Caki2 (cell line): ENCODE measurements at regions not wholly inside any gene's neighbourhood (a gene's known extent, or its start where the extent isn't known, plus 50 kb on each side); places are given as distances from the start of the nearest gene placed in this dataset.
"Not testable (repeated sequence)": the region's sequence is repeated elsewhere in the genome, so short reads cannot be mapped to it uniquely, and the experiment has no call there.

Source experiments
- DNase-seq: peaks from one replicate; pipeline ENCODE4 v3.0.0-alpha.2; 2015; ENCODE audit warnings: low read depth
- in situ Hi-C: cut with HindIII; loops from 2 replicates; pipeline ENCODE4 v1.10.0; 2016; ENCODE audit warnings: low sequenced_read_pairs, low pct_unique_long_range_greater_than_20kb, mixed read lengths

DNA sequence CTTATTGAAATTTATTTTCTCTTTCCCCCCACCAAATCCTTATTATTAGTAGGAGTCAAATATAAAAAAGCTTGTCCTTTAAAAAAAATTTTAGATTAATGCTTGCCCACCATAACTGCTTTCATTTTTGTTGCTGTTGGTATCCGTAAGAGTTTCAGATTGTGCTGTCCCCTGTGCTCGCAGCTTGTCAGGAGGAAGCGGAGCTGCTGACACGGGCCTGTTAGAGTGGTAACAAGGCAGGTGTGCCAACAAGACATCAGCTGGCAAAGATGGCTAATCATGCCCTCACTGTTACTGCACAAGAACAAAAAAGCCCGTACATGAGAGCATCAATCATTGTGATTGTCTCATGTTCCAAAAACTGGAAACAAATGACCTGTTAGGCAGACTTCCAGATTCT is 148.4 kb downstream of the ALG10B start:
- in situ Hi-C loops = no loop called here
- no peak for DNase-seq

- no peak for DNase-seq
- in situ Hi-C loops = no loop called here
Observed at GRCh38 chr12:38469715-38470114, 153.1 kb downstream of the ALG10B start.

DNA sequence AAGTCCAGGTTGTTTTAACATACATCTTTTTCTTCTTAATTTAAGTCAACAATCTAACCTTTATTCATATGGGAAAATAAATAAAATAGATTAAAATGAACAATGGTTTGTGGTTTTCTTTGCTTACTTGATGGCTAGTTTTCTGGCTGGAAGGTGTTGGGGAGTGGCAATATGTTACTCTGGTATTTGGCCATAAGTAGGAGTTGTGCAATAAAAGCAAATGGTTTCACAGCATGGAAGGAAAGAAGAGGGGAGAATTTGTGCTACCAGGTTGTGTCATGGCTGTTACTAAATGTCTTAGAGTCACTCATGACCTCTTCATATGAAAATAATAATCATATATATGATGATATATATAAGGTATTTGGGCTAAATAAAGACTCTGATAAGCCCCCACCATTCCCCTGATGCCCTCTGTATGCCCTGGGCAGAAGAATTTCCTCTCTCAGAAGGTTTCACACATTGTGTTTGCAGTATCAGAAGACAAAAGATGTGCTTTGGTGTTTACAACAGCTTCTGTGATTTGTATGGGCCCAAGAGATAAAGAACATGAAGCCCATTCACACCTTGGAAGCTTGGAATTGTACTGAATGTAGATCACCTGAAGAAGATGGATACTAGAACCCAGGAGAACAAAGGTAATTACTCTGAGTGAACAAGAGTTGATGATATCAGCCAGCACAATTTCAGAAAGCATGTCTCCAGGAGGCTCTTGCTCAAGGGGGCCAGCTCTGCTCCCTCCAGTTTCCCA is 160.9 kb downstream of the ALG10B start:
- DNase-seq = no peak
- in situ Hi-C loops = no loop called here

- DNase-seq = no peak
- in situ Hi-C loops = no loop called here
Observed at GRCh38 chr12:38480594-38480993, 164.0 kb downstream of the ALG10B start.

DNA sequence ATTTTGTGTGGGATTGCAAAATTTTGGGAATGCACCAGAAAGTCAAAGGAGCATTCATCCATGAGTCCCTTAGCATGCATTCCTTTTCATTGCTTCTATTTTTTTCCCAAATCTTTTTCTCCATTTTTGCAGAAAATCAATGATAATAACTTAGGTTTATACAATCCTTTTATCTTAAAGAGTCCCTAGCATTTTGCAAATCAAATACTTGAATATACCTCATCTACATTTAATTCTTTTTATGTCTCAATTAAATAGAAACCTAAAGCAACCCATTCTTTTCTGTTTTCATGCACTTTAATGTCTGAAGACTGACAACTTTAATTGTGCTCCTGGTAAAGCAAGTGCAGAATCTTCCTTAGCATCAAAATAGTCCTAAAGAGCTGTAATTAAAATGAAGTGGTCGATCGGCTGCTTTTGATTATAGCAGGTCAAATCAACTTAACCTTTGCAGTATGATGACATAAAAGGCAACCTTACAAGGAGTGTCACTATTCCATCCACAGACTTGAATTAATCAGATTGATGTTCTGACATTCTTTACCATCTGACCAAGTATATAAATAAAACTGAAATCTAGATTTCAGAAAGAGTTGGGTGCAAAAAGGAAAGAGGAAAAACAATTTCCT is 168.4 kb downstream of the ALG10B start:
- DNase-seq = no peak
- in situ Hi-C loops = no loop called here

DNA sequence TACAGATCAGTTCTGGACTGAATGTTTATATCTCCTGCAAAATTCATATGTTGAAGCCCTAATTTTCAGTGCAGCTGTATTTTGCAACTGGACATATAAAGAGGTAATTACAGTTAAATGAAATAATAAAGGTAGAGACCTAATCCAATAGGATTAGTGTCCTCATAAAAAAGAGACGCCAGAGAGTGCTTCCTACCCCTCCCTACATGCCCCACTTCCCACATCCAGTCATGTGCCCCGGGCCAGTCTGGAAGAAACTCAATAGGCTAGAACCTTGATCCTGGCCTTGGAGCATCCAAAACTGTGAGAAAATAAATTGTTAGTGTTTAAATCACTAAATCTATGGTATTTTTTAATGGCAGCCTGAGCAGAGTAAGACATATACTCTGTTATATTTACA is 172.3 kb downstream of the ALG10B start:
- in situ Hi-C loops = no loop called here

DNA sequence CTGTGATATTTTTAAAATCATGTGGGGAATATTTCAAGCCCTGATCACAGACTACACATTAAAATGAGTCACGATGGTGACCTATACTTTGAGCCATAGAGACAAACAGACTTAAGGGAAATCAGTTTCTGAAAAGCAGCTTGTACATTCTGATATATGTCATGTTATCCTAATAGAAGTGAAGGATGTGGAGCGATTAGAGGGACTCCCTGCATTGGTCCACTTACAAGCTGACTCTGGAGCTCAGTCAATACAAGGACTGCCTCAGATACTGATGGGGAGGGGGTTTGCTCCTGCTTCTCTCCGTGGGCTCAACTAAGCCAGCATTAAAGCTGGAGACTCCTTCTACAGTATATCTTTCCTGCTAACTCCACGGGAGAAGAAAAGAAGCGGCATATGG is 173.5 kb downstream of the ALG10B start:
- no peak for DNase-seq
- in situ Hi-C loops = no loop called here

More for the DNA sequence above, 172.3 kb downstream of the ALG10B start:
- no peak for DNase-seq

GRCh38 chr12:38490941-38491340 is 174.4 kb downstream of the ALG10B start:
- in situ Hi-C loops = no loop called here
- no peak for DNase-seq

DNA sequence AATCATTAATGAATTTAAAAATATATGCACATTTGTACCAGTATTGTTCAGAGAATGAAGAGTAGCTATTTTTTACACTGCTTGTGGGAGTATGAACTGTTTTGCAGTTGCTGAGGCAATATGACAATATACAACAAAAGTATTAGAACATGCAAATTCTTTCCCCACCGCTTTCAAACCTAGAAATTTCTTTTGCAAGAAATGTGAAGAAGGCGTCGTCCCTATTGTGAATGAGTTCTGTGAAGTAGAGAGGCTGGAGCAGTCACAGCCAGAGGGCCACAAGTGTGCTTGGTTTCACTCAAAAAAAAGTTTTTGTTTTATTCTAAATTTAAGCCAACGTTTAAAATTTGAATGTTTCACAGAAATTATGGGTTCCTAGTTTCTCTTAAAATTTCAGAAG is 184.9 kb downstream of the ALG10B start:
- no peak for DNase-seq
- in situ Hi-C loops = no loop called here

DNA sequence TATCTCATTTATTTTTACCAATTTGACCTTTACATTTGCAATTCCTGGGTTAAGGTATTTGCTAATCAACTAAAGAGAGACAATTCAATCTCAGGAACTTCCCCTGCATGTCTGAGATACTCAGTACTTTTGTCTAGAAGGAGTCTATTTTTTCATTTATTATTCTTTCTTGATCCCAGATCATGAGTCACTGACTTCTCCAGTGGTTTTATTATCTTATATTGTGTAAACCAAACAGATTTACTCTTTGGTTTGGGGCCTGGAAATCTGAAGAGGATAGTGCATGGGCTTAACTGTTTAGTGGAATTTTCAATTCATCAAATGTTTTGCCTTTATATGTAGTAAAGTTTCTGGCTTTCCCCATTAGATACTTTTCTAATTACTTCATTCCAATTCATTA is 185.4 kb downstream of the ALG10B start:
- in situ Hi-C loops = no loop called here

GRCh38 chr12:38502415-38502814 is 185.8 kb downstream of the ALG10B start:
- in situ Hi-C loops = no loop called here
- no peak for DNase-seq

More for the DNA sequence above, 185.4 kb downstream of the ALG10B start:
- DNase-seq = peak; percentile 32

- in situ Hi-C loops = no loop called here
- DNase-seq = no peak
Observed at GRCh38 chr12:38507839-38508238, 191.3 kb downstream of the ALG10B start.

GRCh38 chr12:38508246-38508645 is 191.7 kb downstream of the ALG10B start:
- in situ Hi-C loops = no loop called here
- peak; percentile 45 for DNase-seq

GRCh38 chr12:38515912-38516311 is 199.3 kb downstream of the ALG10B start:
- in situ Hi-C loops = no loop called here
- DNase-seq = no peak

GRCh38 chr12:38516418-38516817 is 199.8 kb downstream of the ALG10B start:
- DNase-seq = no peak
- in situ Hi-C loops = no loop called here

- in situ Hi-C loops = no loop called here
- DNase-seq = no peak
Observed at GRCh38 chr12:38523920-38524319, 207.3 kb downstream of the ALG10B start.

DNA sequence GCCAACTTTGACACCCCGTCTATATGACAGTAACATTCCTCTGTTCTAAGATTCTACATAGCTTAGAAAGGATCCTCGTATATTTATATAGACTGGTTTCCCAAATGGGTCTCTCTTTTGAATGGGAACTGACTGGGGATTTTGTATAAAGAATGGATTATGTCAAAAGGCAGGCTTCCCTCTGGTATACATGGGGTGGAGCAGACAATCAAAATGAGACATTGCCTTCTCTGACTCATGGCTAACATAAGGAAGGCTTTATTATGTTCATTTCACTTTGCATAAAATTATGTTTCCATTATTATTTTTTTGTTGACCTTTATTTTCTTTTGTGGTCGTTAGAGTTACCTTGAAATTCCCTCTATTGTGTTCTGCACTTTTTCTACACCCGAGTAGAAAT is 211.1 kb downstream of the ALG10B start:
- in situ Hi-C loops = no loop called here
- no peak for DNase-seq

GRCh38 chr12:38528527-38528926 is 212.0 kb downstream of the ALG10B start:
- in situ Hi-C loops = no loop called here
- DNase-seq = no peak

GRCh38 chr12:38529281-38529680 is 212.7 kb downstream of the ALG10B start:
- in situ Hi-C loops, DNase-seq: not testable (repeated sequence)

DNA sequence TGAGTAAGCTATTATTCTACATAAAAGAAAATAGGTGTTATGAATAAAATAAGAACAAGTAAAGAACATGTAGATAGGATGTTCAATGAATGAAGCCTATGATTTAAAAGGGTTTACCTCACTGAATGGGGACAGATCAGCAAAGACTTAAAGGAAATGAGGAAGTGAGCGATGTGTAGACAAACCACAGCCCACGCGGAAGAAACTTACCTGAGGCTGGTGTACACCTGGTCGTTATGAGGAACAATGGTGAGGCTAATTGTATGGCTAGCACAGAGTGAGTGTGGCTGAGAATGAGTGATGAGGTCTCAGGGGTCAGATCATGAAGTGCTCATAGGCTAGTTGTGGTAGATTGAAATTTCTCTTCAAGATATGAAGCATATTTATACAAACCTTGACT is 221.7 kb downstream of the ALG10B start:
- in situ Hi-C loops = no loop called here

More for the DNA sequence above, 221.7 kb downstream of the ALG10B start:
- no peak for DNase-seq
